Skeletal muscle tissue (tissue), 3 donors: ENCODE measurements at regions not wholly inside any gene's neighbourhood (a gene's known extent, or its start where the extent isn't known, plus 50 kb on each side); places are given as distances from the start of the nearest gene placed in this dataset.

ENCODE experiments used
- H3K27ac ChIP-seq: one replicate; pipeline ENCODE4 v1.7.0; 2013; ENCODE audit warnings: mild to moderate bottlenecking, low read depth, low read length, inconsistent platforms
- H3K27me3 ChIP-seq, 3 donors: one replicate each; pipeline ENCODE4 v1.7.0; 2013; ENCODE audit warnings: low read length in 3 of 3; ENCODE audit not compliant: control insufficient read depth in 3 of 3, insufficient read depth in 3 of 3
- H3K36me3 ChIP-seq, 3 donors: one replicate each; pipeline ENCODE4 v1.7.0; 2013; ENCODE audit warnings: low read length in 3 of 3; ENCODE audit not compliant: control insufficient read depth in 3 of 3, insufficient read depth in 3 of 3
- H3K4me1 ChIP-seq, 3 donors: one replicate each; pipeline ENCODE4 v1.7.0; 2013; ENCODE audit warnings: low read length in 3 of 3, mild to moderate bottlenecking in 3 of 3; ENCODE audit not compliant: control insufficient read depth in 3 of 3, insufficient read depth in 3 of 3
- H3K4me3 ChIP-seq, 3 donors: one replicate each; pipeline ENCODE4 v1.7.0; 2013; ENCODE audit warnings: low read length in 3 of 3
- H3K9ac ChIP-seq, 3 donors: one replicate each; pipeline ENCODE4 v1.7.0; 2013; ENCODE audit warnings: low read length in 3 of 3, mild to moderate bottlenecking in 3 of 3, moderate library complexity in 2 of 3, low read depth in 1 of 3
- H3K9me3 ChIP-seq, 3 donors: one replicate each; pipeline ENCODE4 v1.7.0; 2013; ENCODE audit warnings: low read length in 3 of 3; ENCODE audit not compliant: control insufficient read depth in 3 of 3
- donor health status: Osteomylitis.

DNA sequence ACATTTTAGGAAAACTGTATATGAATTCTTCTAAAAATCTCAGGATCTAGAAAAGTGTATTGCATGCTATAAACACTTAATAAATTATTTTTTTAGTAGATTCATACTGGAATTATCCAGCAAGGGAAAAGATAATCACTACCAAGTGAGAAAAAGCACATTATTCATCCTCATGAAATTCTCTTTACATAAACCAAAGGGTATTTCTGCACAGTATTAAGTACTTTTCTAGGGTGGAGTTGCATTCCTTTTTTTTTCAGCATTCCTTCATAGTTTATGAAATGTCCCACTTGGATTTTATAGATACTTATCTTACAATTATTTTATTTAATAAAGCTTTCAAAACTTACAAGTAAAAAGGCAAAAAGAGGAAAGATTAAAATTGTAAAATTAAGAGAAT lies 403.3 kb downstream of the HGF start:
- H3K9me3 ChIP-seq, result no peaks in the 10 kb centered on the region
- no peak overlapping the region for H3K4me3 ChIP-seq
- H3K9ac ChIP-seq, result no peak overlapping the region
- no peaks in the 10 kb centered on the region for H3K36me3 ChIP-seq
- no peak overlapping the region for H3K27ac ChIP-seq
- H3K4me1 ChIP-seq, result no peaks in the 10 kb centered on the region
- H3K27me3 ChIP-seq, result no peaks in the 10 kb centered on the region

- Histone ChIP-seq H3K9ac (no peak overlapping the region), H3K36me3 (no peaks in the 10 kb centered on the region), H3K4me3 (no peak overlapping the region), H3K4me1 (no peaks in the 10 kb centered on the region), H3K9me3 (no peaks in the 10 kb centered on the region), H3K27me3 (no peaks in the 10 kb centered on the region), H3K27ac (no peak overlapping the region)
Observed at GRCh38 chr7:81361769-81362312, 408.0 kb downstream of the HGF start.

DNA sequence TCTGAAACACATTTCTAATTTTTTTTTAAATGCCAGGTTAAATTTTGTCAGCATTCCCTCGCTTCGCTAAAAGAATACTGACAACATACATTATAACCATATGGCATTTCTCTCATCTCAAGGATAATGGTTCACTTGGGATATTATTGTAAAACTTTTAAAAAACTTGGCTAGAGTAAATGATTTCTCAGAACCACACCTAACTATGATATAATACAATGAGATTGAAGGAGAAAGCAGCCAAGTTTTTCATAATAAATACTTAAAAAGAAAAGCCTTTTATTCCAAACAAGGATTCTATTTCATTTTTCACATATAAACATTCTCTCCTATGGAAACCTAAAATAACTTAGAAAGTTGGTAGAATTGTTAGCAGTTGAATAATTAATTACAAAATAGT lies 413.9 kb downstream of the HGF start:
- Histone ChIP-seq H3K27me3 (no peaks in the 10 kb centered on the region), H3K9me3 (no peaks in the 10 kb centered on the region), H3K27ac (no peak overlapping the region), H3K4me3 (no peak overlapping the region), H3K9ac (no peak overlapping the region), H3K4me1 (no peaks in the 10 kb centered on the region), H3K36me3 (no peaks in the 10 kb centered on the region)

DNA sequence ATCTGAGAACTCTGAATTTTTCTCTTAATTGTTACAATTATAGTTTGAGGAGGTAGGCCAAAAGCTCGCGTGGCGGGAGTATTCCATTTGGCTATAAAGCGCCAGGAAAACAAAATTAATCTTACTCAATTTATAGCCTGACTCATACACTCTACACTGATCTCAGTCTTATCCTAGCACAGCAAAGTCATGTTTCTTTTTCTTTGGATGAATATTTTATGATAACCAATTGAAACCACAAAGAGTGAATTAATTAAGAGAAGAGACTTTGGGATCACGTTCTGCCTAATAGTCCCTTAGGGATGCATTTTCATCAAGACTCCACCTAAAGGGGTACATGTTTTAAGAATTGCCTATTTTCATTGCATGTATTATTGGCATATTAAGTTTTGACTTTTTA lies 420.8 kb downstream of the HGF start:
- Histone ChIP-seq H3K27ac (no peak overlapping the region), H3K4me3 (no peak overlapping the region), H3K9ac (no peak overlapping the region), H3K4me1 (no peaks in the 10 kb centered on the region), H3K36me3 (no peaks in the 10 kb centered on the region), H3K9me3 (no peaks in the 10 kb centered on the region), H3K27me3 (no peaks in the 10 kb centered on the region)

DNA sequence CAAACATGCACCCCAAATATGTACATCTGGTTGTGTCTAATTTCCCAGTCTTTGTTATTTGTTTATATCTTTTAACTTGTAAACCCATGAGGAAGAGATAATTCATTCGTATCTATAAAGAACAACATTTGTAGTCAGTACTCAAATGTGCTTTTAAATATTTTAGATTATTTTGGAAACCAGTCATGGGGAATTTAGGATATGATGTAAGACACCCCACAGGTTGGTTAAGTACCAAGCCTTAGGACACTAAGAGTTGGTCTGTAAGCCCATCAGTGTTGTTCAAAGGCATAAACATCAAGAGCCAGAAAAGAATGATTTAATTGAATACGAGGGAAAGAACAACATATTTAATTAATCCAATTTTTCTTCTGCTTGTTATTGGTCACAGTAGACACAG lies 421.1 kb upstream of the SEMA3C start:
- no peak overlapping the region for H3K9ac ChIP-seq
- H3K4me3 ChIP-seq, result no peak overlapping the region
- no peaks in the 10 kb centered on the region for H3K9me3 ChIP-seq
- H3K4me1 ChIP-seq, result no peaks in the 10 kb centered on the region
- no peaks in the 10 kb centered on the region for H3K36me3 ChIP-seq
- H3K27ac ChIP-seq, result no peak overlapping the region
- H3K27me3 ChIP-seq, result no peaks in the 10 kb centered on the region

DNA sequence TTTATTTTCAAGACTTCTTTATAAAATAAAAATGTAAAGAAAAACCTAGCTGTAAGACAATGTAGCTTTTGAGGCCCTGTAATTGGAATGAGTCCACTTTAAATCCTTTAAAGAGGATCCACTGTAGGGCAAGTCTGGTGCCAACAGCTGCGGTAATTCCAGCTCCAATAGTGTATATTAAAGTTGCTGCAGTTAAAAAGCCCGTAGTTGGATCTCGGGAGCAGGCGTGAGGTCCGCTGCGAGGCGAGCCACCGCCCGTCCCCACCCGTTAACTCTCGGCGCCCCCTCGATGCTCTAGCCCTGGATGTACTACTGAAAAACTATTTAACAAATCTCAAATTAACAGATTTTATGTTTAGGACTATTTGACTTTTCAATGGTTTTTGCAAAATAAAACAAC lies 414.7 kb upstream of the SEMA3C start:
- no peaks in the 10 kb centered on the region for H3K4me1 ChIP-seq
- no peak overlapping the region for H3K9ac ChIP-seq
- H3K36me3 ChIP-seq, result no peaks in the 10 kb centered on the region
- H3K9me3 ChIP-seq, result no peaks in the 10 kb centered on the region
- H3K4me3 ChIP-seq, result no peak overlapping the region
- H3K27me3 ChIP-seq, result no peaks in the 10 kb centered on the region
- no peak overlapping the region for H3K27ac ChIP-seq

GRCh38 chr7:81333004-81333403 lies 414.2 kb upstream of the SEMA3C start:
- Histone ChIP-seq H3K27ac (no peak overlapping the region), H3K27me3 (no peaks in the 10 kb centered on the region), H3K4me1 (no peaks in the 10 kb centered on the region), H3K36me3 (no peaks in the 10 kb centered on the region), H3K9me3 (no peaks in the 10 kb centered on the region), H3K9ac (no peak overlapping the region), H3K4me3 (no peak overlapping the region)

- no peak overlapping the region for H3K9ac ChIP-seq
- no peaks in the 10 kb centered on the region for H3K4me1 ChIP-seq
Observed at GRCh38 chr7:81331061-81332018, 412.5 kb upstream of the SEMA3C start.

DNA sequence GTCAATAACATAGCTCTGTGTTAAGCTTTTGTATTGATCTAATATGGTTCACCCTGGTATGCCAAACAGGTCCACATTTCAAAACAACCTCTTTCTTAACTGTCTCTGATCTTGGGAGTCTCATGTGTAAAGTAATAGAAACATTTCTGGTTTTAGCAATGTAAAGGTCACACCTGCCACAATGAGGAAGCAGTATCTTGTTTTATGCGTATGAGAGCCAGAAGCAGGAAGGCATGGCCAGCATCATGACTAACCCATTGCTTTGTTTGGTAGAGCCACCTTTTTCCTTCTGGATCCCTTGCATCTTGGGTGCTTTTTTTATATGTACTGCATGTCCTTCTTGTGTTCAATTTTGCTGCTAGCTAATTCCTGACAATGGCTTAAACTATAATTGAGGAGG lies 411.3 kb upstream of the SEMA3C start:
- Histone ChIP-seq H3K4me1 (no peaks in the 10 kb centered on the region), H3K27me3 (no peaks in the 10 kb centered on the region), H3K4me3 (no peak overlapping the region), H3K9ac (no peak overlapping the region), H3K36me3 (no peaks in the 10 kb centered on the region), H3K9me3 (peaks cover 0 to 2% (median 0%) of the 10 kb centered on the region in 3 donors), H3K27ac (no peak overlapping the region)

More at GRCh38 chr7:81331061-81332018, 412.5 kb upstream of the SEMA3C start:
- peaks cover 0 to 2% (median 0%) of the 10 kb centered on the region in 3 donors for H3K9me3 ChIP-seq
- no peaks in the 10 kb centered on the region for H3K27me3 ChIP-seq
- no peaks in the 10 kb centered on the region for H3K36me3 ChIP-seq
- H3K27ac ChIP-seq, result no peak overlapping the region
- no peak overlapping the region for H3K4me3 ChIP-seq

GRCh38 chr7:81327468-81328266 lies 408.8 kb upstream of the SEMA3C start:
- Histone ChIP-seq H3K27me3 (no peaks in the 10 kb centered on the region), H3K36me3 (no peaks in the 10 kb centered on the region), H3K4me3 (no peak overlapping the region), H3K4me1 (no peaks in the 10 kb centered on the region), H3K27ac (no peak overlapping the region), H3K9ac (no peak overlapping the region), H3K9me3 (peaks cover 0 to 2% (median 0%) of the 10 kb centered on the region in 3 donors)
